Astrocyte of the cerebellum (primary cell): ENCODE measurements at regions not wholly inside any gene's neighbourhood (a gene's known extent, or its start where the extent isn't known, plus 50 kb on each side); places are given as distances from the start of the nearest gene placed in this dataset.
A peak's percentile ranks its signal among the peaks of the same experiment; 100 is the strongest.
"Not testable (repeated sequence)": the region's sequence is repeated elsewhere in the genome, so short reads cannot be mapped to it uniquely, and the experiment has no call there.

Experiments used
- DNase-seq: peaks from one replicate; pipeline ENCODE4 v3.0.0-alpha.2; 2011; ENCODE audit warnings: low read depth
- H3K4me3 ChIP-seq: 2 replicates; pipeline ENCODE4 v1.5.1; 2011; ENCODE audit warnings: mild to moderate bottlenecking, low read depth, low read length, moderate library complexity
- CTCF ChIP-seq: IDR thresholded peaks from 2 replicates; pipeline ENCODE4 v1.5.1; 2012; ENCODE audit warnings: low read length, low read depth, moderate library complexity, mild to moderate bottlenecking; ENCODE audit errors: missing control alignments
- in situ Hi-C: cut with HindIII; loops from 2 replicates; pipeline ENCODE4 v1.10.0; 2017; ENCODE audit warnings: low sequenced_read_pairs

- DNase-seq, in situ Hi-C loops, H3K4me3 ChIP-seq: not testable (repeated sequence)
Measured at GRCh38 chr16:88190592-88191095, 192.1 kb upstream of the ZNF469 start.

- in situ Hi-C loops, H3K4me3 ChIP-seq, DNase-seq: not testable (repeated sequence)
Measured at GRCh38 chr16:88191168-88191567, 191.6 kb upstream of the ZNF469 start.

GRCh38 chr16:88192601-88193000, 190.2 kb upstream of the ZNF469 start:
- no peak for TF ChIP-seq CTCF
- DNase-seq, result no peak
- H3K4me3 ChIP-seq, result no peak overlapping the region
- in situ Hi-C loops, result no loop called here

- in situ Hi-C loops, DNase-seq, H3K4me3 ChIP-seq: not testable (repeated sequence)
- TF ChIP-seq CTCF, result peak; percentile 56
Measured at GRCh38 chr16:88193706-88194396, 188.9 kb upstream of the ZNF469 start.

GRCh38 chr16:88194397-88195268, 188.1 kb upstream of the ZNF469 start:
- in situ Hi-C loops, result no loop called here
- H3K4me3 ChIP-seq, result no peak overlapping the region
- no peak for TF ChIP-seq CTCF
- DNase-seq, result no peak

- in situ Hi-C loops, result no loop called here
- H3K4me3 ChIP-seq, result no peak overlapping the region
- DNase-seq, result no peak
Measured at GRCh38 chr16:88195269-88195705, 187.5 kb upstream of the ZNF469 start.

More at GRCh38 chr16:88195269-88195705, 187.5 kb upstream of the ZNF469 start:
- TF ChIP-seq CTCF, result no peak
